Tibial nerve (tissue), 4 donors: ENCODE measurements at regions not wholly inside any gene's neighbourhood (a gene's known extent, or its start where the extent isn't known, plus 50 kb on each side); places are given as distances from the start of the nearest gene placed in this dataset.

Experiments used
- DNase-seq, 2 donors: peaks; one replicate each; pipeline ENCODE4 v3.0.0-alpha.2; 2019; ENCODE audit warnings: low spot score in 2 of 2
- H3K27ac ChIP-seq, 4 donors: fragments of 200-600 bp; sonication (generic) in 3 of 4; one replicate each; pipeline ENCODE4 v1.5.1; 2017 to 2019; ENCODE audit warnings: mild to moderate bottlenecking in 1 of 4
- H3K27me3 ChIP-seq, 2 donors: fragments of 200-600 bp; sonication (generic) in 1 of 2; one replicate each; pipeline versions ENCODE4 v1.5.1 to v1.6.0; 2017 to 2019
- H3K36me3 ChIP-seq, 3 donors: fragments of 200-600 bp; sonication (generic); one replicate each; pipeline ENCODE4 v1.5.1; 2018 to 2019
- H3K4me1 ChIP-seq, 4 donors: fragments of 200-600 bp; sonication (generic) in 3 of 4; one replicate each; pipeline ENCODE4 v1.5.1; 2017 to 2019
- H3K4me3 ChIP-seq, 4 donors: fragments of 200-600 bp; sonication (generic) in 3 of 4; one replicate each; pipeline ENCODE4 v1.5.1; 2017 to 2019; ENCODE audit warnings: mild to moderate bottlenecking in 1 of 4, moderate library complexity in 1 of 4
- H3K9me3 ChIP-seq, 4 donors: fragments of 200-600 bp; sonication (generic) in 3 of 4; one replicate each; pipeline ENCODE4 v1.5.1; 2017 to 2019
- EP300 ChIP-seq, 2 donors: sonication (generic); formaldehyde crosslinking; IDR thresholded peaks; one replicate each; pipeline ENCODE4 v1.6.1; 2017; ENCODE audit warnings: antibody characterized with exemption in 2 of 2, mild to moderate bottlenecking in 1 of 2
- POLR2A ChIP-seq, 2 donors: fragments of 450-650 bp; IDR thresholded peaks; one replicate each; pipeline ENCODE4 v1.6.1; 2017; ENCODE audit warnings: antibody characterized with exemption in 2 of 2, mild to moderate bottlenecking in 2 of 2, moderate library complexity in 2 of 2
- WGBS, 2 donors: methylation state at CpG; one replicate each; pipeline ENCODE4 v1.1.5; 2018; 5-methylcytosine and 5-hydroxymethylcytosine counted together
- TF ChIP-seq, protein P1 (sequence below), 5 experiments: fragments of 200-600 bp in 3 of 5; fragments of 450-650 bp in 2 of 5; sonication (generic) in 3 of 5; IDR thresholded peaks; one replicate each; pipeline ENCODE4 v1.5.1; 2016 to 2019; ENCODE audit warnings: antibody characterized with exemption in 5 of 5, mild to moderate bottlenecking in 3 of 5, moderate library complexity in 2 of 5

DNA sequence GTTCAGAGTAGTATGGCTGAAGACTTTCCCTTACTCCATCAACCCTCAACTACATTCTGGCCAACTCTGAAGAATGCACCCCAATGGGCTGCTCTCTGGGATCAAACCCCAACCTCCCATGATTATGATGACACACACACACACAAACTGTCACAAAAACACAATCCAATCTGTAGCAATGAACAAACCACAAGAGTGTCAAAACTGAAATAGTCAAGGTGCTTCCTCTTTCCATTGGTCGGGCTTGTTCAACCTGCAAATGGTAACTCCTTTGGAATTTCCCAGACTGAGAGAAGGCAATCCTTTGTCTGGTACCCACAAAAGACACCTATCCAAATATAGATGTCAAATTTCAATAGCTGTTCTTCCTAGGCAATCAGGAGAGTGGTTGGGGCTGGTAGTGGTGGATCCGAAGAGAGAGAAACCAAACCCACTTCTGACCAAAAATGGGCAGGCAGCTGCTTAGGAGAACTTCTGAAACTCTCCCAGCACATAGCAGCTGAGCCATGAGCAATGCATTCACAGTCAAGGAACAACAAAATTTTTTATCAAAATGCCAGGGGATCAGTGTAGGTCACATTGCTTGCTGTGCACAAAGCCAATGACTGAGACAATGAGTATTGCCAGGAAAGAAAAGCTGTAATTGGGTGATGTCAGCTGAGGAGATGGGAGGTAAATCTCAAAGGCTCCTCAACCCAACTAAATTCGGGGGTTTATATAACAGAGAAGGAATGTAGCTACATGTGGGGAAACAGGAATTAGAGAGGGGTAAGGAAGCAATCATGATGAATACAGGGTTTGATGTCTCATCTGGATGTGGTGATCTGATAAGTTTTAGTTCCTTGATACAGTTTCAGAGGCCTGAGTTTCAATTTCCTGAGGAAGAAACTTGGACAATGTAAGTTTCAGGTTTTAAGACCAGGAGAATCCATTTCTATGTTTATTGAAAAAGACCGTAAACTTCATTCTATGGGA, 191.4 kb downstream of the KITLG start:
- H3K9me3 ChIP-seq: no peaks in the 10 kb centered on the region
- DNase-seq: no peak
- WGBS, 2 donors: 76 to 91% methylated on average over 4 of the region's 4 CpGs
- TF ChIP-seq POLR2A (IDR thresholded peaks at IDR 0.05) (no peak), EP300 (IDR thresholded peaks at IDR 0.05) (no peak)
- TF ChIP-seq, protein P1, sequence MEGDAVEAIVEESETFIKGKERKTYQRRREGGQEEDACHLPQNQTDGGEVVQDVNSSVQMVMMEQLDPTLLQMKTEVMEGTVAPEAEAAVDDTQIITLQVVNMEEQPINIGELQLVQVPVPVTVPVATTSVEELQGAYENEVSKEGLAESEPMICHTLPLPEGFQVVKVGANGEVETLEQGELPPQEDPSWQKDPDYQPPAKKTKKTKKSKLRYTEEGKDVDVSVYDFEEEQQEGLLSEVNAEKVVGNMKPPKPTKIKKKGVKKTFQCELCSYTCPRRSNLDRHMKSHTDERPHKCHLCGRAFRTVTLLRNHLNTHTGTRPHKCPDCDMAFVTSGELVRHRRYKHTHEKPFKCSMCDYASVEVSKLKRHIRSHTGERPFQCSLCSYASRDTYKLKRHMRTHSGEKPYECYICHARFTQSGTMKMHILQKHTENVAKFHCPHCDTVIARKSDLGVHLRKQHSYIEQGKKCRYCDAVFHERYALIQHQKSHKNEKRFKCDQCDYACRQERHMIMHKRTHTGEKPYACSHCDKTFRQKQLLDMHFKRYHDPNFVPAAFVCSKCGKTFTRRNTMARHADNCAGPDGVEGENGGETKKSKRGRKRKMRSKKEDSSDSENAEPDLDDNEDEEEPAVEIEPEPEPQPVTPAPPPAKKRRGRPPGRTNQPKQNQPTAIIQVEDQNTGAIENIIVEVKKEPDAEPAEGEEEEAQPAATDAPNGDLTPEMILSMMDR (IDR thresholded peaks at IDR 0.05): no peak
- H3K36me3 ChIP-seq: no peaks in the 10 kb centered on the region
- H3K4me1 ChIP-seq: no peaks in the 10 kb centered on the region
- no peak overlapping the region for H3K4me3 ChIP-seq
- H3K27ac ChIP-seq: no peak overlapping the region
- H3K27me3 ChIP-seq: no peaks in the 10 kb centered on the region

DNA sequence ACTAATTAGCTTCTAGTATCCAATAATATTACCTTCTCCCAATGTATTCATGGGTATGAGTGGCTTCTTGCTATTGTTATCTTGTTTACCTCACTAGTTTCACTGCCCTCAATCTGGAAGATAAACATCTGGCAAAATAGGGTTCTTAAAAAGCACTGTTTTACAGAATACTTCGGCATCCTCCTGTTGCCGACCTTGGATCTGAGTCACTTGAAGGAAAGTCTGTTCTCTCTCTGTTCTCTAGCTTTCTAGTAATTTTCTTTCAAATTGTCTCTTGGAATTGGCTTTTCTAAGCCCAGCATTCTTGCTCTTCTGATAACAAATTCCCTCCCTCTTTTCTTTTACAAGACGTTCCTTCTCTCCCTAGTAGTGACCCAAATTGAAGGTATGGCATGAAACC, 189.5 kb downstream of the KITLG start:
- no peak for DNase-seq
- H3K27ac ChIP-seq: no peak overlapping the region
- no peak overlapping the region for H3K4me3 ChIP-seq
- peaks cover 0 to 12% (median 0%) of the 10 kb centered on the region in 4 donors for H3K9me3 ChIP-seq
- 74 to 79% methylated on average over 3 of the region's 3 CpGs for WGBS, 2 donors
- no peaks in the 10 kb centered on the region for H3K27me3 ChIP-seq
- H3K36me3 ChIP-seq: no peaks in the 10 kb centered on the region
- no peak for TF ChIP-seq EP300 (IDR thresholded peaks at IDR 0.05)
- TF ChIP-seq, protein P1 (IDR thresholded peaks at IDR 0.05): no peak
- TF ChIP-seq POLR2A (IDR thresholded peaks at IDR 0.05): no peak
- no peaks in the 10 kb centered on the region for H3K4me1 ChIP-seq

DNA sequence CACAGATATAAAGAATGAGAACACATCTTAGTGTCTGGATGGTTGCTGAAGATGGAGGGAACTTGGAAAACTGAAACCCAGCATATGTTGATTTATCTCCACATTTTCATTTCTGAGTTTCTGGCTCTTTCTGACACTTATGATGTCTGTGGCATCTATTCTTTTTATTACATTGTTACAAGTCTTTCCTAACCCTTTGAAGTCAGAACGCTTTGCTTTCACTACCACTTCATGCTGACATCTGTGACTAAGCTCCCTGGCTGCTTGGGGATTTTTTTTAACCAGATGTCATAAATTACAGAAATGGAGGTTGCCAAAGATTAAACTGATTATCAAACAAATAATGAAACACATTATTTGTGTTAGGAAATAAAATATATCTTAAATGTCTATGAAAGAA, 188.7 kb downstream of the KITLG start:
- peaks cover 0 to 12% (median 0%) of the 10 kb centered on the region in 4 donors for H3K9me3 ChIP-seq
- H3K4me1 ChIP-seq: no peaks in the 10 kb centered on the region
- WGBS, 2 donors: 23 to 25% methylated on average over 1 of the region's 1 CpG
- TF ChIP-seq, protein P1 (IDR thresholded peaks at IDR 0.05): no peak
- no peak for TF ChIP-seq POLR2A (IDR thresholded peaks at IDR 0.05)
- H3K36me3 ChIP-seq: no peaks in the 10 kb centered on the region
- no peak for DNase-seq
- no peaks in the 10 kb centered on the region for H3K27me3 ChIP-seq
- no peak overlapping the region for H3K27ac ChIP-seq
- no peak overlapping the region for H3K4me3 ChIP-seq

DNA sequence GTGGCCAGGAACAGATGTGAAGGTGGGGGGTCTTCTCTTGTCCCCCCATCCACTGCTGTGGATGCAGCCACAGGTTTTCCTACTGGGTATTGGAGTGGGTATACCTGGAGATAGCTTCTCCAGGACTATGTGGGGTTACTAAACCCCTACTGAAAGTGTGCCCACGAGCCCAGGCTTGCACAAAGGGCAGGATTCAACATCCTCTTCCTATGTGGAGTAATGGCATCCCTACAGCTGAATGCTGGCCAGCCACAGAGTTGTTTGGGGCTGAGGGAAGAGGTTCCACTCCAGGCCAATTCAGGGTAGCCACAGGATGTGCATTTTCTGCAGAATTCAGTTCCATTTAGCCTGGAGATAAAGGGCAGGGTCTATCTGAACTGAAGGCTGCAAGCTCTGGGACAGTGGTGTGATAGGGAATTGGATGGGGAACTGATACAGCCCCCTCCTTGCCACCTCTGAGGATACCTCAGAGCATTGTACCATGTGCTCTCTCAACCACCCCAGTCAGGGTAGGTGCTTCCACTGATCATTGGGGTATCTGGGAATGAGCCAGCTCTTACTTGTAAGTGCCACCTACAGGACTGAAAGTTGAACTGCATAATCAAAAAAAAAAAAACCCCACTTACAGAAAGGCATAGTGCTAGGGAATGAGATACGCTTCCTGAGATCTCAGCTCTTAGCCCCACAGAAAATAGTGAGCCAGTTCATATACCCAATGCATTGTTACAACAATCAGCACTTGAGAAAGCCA, 187.1 kb downstream of the KITLG start:
- TF ChIP-seq POLR2A (IDR thresholded peaks at IDR 0.05) (no peak), EP300 (IDR thresholded peaks at IDR 0.05) (no peak)
- TF ChIP-seq, protein P1 (IDR thresholded peaks at IDR 0.05): no peak
- no peak for DNase-seq
- Histone ChIP-seq H3K27me3 (no peaks in the 10 kb centered on the region), H3K27ac (no peak overlapping the region), H3K9me3 (peaks cover 0 to 12% (median 0%) of the 10 kb centered on the region in 4 donors), H3K4me1 (no peaks in the 10 kb centered on the region), H3K36me3 (no peaks in the 10 kb centered on the region), H3K4me3 (no peak overlapping the region)
- 78 to 84% methylated on average over 2 of the region's 2 CpGs for WGBS, 2 donors

DNA sequence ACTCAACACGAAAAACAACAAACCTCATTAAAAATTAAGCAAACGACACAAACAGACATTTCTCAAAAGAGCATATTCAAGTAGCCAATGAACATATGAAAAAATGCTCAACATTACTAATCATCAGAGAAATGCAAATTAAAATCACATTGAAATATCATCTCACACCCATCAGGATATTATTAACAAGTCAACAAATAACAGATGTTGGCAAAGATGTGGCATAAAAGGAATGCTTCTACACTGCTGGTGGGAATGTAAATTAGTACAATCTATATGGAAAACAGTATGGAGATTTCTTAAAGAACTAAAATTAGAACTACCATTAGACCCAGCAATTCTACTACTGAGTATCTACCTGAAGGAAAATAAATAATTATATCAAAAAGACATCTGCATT, 182.2 kb downstream of the KITLG start:
- 92 to 93% methylated on average over 2 of the region's 2 CpGs for WGBS, 2 donors
- Histone ChIP-seq H3K36me3 (no peaks in the 10 kb centered on the region), H3K27ac (no peak overlapping the region), H3K9me3 (peaks cover 0 to 12% (median 0%) of the 10 kb centered on the region in 4 donors), H3K4me3 (no peak overlapping the region), H3K4me1 (no peaks in the 10 kb centered on the region), H3K27me3 (no peaks in the 10 kb centered on the region)
- no peak for DNase-seq
- TF ChIP-seq, protein P1 (IDR thresholded peaks at IDR 0.05): no peak
- no peak for TF ChIP-seq EP300 (IDR thresholded peaks at IDR 0.05)
- TF ChIP-seq POLR2A (IDR thresholded peaks at IDR 0.05): no peak
